GM12873 (cell line): ENCODE measurements at regions not wholly inside any gene's neighbourhood (a gene's known extent, or its start where the extent isn't known, plus 50 kb on each side); places are given as distances from the start of the nearest gene placed in this dataset.

Experiments
- TF ChIP-seq, protein P1 (sequence below): IDR thresholded peaks from 2 replicates; pipeline ENCODE4 v1.5.1; 2012; ENCODE audit warnings: low read depth, mild to moderate bottlenecking, moderate library complexity, low read length, control low read depth; ENCODE audit not compliant: insufficient read depth; ENCODE audit errors: missing control alignments

DNA sequence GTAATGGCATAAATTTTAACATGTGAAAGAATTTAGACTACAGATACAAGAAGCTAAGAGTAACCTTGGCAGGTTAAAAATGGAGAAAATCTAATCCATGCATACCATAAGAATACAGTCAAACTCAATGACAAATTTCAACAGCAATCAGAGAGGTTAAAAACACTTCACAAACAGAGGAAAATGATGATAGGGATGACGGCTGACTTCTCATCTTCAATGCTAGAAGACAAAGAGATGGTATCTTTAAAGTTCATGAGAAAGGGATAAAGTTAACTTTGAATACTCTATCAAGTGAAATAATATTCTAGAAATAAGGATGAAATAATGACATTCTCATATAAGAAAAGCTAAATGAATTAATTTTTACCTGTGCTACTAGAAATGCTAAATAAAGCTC, 1130.2 kb upstream of the MIR17HG start:
- TF ChIP-seq, protein P1, sequence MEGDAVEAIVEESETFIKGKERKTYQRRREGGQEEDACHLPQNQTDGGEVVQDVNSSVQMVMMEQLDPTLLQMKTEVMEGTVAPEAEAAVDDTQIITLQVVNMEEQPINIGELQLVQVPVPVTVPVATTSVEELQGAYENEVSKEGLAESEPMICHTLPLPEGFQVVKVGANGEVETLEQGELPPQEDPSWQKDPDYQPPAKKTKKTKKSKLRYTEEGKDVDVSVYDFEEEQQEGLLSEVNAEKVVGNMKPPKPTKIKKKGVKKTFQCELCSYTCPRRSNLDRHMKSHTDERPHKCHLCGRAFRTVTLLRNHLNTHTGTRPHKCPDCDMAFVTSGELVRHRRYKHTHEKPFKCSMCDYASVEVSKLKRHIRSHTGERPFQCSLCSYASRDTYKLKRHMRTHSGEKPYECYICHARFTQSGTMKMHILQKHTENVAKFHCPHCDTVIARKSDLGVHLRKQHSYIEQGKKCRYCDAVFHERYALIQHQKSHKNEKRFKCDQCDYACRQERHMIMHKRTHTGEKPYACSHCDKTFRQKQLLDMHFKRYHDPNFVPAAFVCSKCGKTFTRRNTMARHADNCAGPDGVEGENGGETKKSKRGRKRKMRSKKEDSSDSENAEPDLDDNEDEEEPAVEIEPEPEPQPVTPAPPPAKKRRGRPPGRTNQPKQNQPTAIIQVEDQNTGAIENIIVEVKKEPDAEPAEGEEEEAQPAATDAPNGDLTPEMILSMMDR, result no peak

DNA sequence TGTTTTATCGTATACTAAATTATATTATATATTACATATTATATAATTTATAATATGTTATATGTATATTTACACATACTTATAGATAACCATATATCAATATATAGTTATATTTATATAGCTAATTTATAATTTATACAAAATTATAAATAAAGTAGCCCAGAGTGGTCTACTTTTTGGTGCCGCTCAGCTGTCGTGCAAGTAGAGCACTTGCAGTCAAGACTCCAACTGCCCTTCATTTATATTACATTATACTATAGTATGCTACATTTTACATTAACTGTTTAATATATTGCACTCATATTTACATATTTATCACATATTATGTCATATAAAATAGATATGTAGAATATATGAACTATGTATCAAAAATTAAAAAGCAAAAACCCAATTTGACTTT, 1124.7 kb upstream of the MIR17HG start:
- TF ChIP-seq, protein P1, result no peak

DNA sequence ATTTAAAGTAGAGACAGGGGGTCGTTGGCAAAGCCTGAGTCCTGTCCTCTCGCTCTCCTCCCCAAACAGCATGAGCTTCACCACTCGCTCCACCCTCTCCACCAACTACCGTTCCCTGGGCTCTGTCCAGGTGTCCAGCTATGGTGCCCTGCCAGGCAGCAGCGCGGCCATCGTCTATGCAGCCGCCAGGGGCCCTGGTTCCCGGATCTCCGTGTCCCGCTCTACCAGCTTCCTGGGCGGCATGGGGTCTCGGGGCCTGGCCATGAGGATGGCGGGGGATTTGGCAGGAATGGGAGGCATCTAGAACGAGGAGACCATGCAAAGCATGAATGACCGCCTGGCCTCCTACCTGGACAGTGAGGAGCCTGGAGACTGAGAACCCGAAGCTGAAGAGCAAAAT, 1117.2 kb upstream of the MIR17HG start:
- TF ChIP-seq, protein P1, result no peak

DNA sequence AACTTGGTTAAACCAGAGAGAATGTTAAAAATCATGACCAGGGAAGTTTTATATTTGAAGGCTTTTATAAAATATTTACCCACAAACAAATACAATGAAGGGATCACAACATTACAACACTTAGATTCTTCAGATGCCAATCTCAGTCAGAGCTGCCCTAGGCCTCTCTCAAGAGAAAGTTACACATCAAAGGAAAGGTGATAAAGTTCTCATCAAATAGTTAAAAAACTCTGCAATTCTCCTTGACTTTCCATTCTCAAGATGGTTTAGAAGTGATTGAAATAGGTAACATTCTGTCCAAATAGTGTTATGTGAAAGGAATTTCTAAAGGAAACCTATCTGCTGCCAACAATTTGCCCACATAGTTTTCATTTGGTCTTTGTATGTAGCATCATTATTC, 1115.2 kb upstream of the MIR17HG start:
- TF ChIP-seq, protein P1, result no peak

DNA sequence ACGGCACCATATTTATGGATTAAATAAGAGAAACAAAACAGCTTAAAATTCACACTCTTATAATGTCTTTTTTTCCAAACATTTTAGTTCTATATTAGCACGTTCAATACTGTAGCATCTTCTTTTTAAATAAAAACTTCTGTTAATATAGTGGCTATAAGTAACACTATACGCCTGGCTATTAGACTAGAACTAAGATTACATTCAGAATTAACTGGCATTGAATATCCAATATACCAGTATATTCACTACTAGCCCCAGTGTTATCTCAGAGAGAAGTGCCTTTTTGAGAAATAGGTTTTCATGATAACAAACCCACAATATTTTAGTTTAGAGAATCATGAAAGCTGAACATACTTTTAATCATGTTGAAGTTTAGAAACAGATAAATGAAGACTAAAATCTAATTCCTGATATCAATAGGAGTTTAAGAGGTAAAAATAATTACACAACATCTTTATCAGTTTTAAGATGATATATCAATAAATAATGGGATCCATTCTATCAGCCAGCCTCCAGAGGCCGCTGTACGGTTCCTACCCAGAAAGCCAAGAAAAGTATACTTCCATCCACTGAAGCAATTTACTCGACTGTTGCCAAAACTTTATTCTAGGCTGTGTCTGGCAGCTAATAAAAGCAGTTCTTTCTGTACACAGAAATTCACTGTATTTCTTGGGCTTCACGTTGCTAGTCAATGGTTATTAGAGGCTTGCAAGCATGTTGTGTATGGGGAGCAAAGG, 1113.4 kb upstream of the MIR17HG start:
- TF ChIP-seq, protein P1, result no peak

DNA sequence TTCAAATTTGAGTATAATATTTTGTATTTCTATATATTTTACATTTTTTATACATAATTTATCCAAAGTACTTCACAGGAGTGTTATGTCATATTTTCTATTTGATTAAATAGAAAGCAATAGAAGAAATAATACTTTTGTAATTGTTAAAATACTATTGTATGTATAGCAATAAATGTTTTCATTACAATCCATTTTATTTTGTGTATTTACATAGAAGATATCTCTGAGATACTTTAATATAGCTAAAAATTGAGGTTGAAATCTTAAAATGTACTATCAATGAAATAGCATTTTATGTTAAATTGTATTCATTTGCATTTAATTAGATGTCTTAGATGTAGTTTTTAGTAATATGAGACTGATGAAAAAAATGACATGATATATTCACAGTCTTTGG, 1109.6 kb upstream of the MIR17HG start:
- TF ChIP-seq, protein P1, result no peak

DNA sequence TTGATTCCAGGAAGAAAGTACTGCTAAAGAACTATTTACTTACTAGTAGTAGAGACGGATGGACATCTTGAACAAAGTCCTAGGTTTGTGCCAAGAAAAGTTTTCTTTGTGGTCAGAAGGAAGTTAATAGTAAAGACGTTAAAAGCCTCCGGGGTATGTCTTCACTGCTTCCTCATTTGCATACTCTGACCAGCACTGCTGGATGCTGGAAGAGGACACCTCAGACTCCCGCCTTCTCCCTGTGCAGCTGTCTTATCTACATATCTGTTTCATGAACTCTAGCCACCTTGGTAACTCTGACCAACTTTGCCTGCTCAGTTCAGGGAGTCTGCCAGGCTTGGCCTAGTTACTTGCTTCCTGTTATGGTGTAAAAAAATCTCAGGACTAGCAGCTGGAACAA, 1109.1 kb upstream of the MIR17HG start:
- TF ChIP-seq, protein P1, result no peak
